AML-193 (cell line): ENCODE measurements at regions not wholly inside any gene's neighbourhood (a gene's known extent, or its start where the extent isn't known, plus 50 kb on each side); places are given as distances from the start of the nearest gene placed in this dataset.

Source experiments
- DNase-seq, 2 experiments: peaks; one replicate each; lab custom pipeline; 2025; lab: John Stamatoyannopoulos, UW

GRCh38 chr5:107216587-107216986 is 454.1 kb downstream of the EFNA5 start:
- no peak for DNase-seq

- no peak for DNase-seq
Measured at GRCh38 chr5:107215611-107216010, 455.1 kb downstream of the EFNA5 start.

DNA sequence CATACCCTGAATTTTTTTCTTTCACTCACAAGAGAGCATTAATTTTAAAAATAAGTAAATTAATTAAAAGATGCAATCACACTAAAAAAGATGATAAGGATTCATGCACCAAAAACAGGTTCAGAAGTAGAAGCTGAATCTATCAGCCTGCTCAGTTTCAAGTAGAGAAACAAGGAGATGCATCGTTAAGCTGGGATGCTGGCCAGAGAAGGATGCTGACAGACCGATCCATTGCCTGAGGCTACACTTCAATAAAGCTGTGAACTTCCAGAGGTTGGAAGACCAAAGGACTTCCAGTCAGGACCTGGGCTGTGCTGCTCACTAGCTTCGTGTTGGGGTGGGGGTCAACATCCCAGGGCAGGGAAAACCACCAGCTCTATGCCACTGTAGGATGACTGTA is 457.7 kb downstream of the EFNA5 start:
- DNase-seq: no peak

- DNase-seq: no peak
Measured at GRCh38 chr5:107211630-107212029, 459.1 kb downstream of the EFNA5 start.

GRCh38 chr5:107208867-107209266 is 461.9 kb downstream of the EFNA5 start:
- no peak for DNase-seq

DNA sequence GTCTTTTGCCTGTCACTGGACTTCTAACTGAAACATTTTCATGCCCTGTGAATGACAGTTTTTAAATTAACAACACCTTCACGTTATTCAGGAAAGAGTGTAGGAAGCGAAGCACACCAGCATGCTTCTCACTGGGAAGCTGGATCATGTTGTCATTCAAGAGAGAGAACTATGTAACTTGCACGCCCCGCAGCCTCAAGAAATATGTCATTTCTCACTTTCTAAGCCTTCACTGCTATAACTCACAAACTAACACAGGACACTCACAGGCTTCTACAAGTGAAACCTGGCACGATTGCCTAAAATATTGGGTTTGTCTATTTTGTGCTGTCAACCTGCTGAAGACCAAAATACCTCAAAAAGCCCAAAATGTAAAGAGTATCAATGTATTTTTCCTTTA is 466.3 kb downstream of the EFNA5 start:
- DNase-seq: no peak

- no peak for DNase-seq
Measured at GRCh38 chr5:107203243-107203642, 467.5 kb downstream of the EFNA5 start.

GRCh38 chr5:107199756-107200155 is 471.0 kb downstream of the EFNA5 start:
- DNase-seq: no peak

DNA sequence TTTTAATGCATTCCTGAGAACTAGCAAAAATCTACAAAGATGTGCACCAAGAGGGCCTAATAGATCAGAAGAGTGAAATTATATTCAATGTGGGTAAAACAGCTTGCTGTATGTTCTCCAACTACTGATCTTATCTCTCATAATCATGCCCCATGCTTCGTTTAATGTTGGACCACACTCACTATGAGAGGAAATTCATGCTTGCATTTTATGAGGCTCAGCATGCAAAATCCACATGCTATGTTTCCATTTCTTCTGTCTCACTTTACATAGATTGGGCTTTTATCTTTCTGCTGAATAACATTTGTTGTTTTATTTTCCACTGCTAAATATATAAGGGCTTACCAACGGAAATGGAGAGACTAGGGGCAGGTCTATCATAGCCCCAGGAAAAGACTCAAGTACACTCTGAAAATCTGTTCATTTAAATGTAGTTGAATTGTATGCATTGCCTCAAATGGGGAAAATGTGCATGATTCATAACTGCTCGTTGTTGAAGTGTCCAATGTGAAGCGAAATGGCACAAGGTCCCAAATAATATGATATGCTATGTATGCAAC is 474.2 kb downstream of the EFNA5 start:
- DNase-seq: no peak

GRCh38 chr5:107195890-107196395 is 474.8 kb downstream of the EFNA5 start:
- DNase-seq: no peak

DNA sequence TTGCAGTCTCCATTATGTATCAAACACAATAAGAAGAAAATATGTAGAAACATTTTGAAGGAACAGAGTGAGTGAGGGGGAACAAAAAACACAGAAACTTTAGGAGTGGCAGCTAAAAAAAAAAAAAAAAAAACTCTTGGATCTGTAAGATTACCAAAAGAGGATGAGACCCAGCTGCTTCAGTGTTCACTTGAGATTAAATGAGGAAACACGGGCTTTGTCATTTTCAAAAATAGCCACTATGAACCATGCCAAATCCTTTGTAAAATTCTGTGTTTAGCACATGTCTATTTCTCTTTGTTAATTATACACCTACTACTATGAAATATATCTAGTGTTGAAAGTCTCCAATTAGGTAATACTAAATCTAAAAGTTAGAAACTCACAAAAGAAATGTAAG is 485.9 kb downstream of the EFNA5 start:
- no peak for DNase-seq

DNA sequence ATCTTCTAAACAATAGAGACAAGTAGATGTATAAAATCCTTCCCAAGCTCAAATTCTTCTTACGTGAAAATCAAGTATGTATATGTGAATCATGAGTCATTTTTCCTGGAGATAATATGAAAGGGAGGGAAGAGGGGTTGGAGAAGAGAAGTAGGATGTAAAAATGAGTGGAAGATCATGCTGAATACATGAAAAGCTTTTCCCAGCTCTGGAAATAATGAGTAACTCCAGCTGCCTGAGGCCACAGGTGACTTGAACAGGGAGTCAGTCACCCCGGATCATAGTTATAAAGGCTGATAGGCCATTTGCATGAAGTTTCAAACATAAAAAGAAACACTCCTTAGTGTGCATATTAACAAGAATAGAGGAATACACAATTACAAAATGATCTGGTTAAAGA is 486.7 kb downstream of the EFNA5 start:
- DNase-seq: no peak

DNA sequence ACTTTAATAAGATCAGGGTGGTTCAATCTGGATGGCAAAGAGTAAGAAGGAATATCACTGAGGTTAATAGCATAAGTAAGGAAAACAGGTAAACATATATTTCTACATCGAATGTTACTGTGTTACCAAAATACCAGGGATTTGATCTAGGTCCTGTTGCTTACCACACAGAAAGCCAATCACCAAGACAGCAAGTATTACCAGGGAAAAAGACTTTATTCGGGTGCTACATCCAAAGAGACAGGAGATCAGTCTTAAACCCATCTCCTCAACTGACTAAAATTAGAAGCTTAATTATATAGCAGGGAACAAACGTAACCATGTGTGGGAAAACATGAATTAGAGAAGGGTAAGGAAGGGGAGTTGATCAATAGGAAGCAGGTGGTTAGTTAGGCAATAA is 500.1 kb downstream of the EFNA5 start:
- DNase-seq: no peak

DNA sequence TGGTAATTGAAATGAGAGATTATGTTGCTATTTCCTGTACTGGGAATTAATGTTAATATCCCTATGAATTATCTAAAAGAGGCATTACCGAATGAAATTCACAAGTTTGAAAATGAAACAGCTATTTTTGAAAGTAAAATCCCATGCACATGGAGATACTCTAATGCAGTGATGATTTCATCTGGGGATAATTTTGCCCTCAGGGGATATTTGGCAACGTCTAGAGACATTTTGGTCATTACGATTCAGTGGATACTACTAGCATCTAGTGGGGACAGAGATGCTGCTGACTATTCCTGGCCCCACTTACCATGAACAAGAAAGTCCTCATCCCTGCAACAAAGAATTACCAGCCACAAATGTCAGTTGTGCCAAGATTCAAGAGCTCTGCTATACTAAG is 500.9 kb downstream of the EFNA5 start:
- no peak for DNase-seq

GRCh38 chr5:107168848-107169752 is 501.6 kb downstream of the EFNA5 start:
- no peak for DNase-seq

- no peak for DNase-seq
Measured at GRCh38 chr5:107168086-107168485, 502.7 kb downstream of the EFNA5 start.

GRCh38 chr5:107165296-107165695 is 505.4 kb downstream of the EFNA5 start:
- DNase-seq: no peak

DNA sequence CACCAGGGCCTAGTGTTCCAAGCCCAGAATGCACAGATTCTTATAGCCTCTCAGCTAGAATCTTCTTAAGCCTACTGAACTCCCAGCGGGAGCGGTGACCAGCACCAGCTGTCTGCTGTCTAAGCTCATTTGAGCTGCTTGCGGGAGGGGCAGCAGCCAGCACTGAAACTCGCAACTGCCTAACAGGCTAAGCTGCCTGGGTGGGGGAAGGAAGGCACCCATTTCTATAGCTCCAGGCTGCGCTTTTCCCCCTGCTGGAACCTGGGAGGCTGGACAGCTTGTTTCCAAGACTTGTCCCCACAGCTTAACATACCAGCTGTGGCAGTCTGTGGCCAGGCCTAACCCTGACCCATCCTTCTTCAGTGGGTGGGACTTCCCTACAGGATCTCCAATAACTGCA is 512.9 kb downstream of the EFNA5 start:
- DNase-seq: no peak

DNA sequence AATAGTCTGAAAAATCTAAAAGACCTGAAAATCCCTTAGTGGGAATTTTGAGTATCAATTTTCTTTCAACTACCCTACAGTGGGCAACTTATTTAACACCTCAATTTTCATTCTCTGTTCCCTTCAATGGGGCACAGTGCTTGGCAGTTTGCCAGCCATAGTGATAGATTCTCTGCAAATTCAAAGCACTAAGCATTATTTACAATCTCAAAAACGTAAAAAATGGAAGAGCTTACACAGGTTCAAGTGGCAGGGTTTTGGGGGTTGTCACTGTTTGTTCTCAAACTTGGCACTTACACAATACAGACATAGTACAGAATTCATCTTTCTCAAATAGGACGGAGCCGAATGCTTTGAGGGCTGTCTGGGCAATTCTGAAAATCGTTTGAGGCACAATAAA is 515.0 kb downstream of the EFNA5 start:
- no peak for DNase-seq

DNA sequence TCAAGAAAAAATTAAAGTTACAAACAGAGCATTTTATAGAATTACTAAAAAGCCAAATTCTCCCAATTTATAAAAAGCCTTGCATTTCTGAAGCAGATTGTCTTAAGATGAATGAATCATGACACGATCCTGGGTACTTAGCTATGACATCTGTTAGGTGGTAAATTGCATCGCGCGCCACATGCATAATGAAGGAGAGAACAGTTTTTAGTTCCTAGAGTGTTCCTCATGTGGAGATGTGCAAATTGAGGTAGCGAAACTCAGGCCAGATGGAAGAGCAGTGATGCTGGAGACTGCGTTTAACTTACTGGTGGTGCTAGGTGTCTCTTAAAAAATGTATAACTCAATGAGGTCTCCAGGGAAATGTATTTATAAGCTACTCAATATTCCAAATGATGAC is 516.1 kb downstream of the EFNA5 start:
- DNase-seq: no peak

DNA sequence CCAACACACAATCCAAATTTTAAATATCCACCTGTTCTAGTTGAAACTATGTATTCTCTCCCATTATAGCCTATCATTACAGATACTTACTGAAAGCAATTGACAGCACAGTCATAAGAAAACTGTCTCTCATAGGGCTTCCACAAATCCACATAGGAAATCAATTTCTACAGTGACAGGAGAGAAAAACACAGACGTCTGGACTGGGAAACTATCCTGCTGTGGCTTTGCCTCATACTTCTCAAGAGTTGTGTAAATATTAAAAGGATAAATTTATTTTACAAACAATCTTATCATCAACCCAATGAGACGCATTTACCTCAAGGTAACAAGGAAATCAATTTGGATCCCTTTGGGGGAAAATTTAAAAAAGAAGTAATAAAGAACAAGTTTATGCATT is 517.5 kb downstream of the EFNA5 start:
- DNase-seq: no peak

DNA sequence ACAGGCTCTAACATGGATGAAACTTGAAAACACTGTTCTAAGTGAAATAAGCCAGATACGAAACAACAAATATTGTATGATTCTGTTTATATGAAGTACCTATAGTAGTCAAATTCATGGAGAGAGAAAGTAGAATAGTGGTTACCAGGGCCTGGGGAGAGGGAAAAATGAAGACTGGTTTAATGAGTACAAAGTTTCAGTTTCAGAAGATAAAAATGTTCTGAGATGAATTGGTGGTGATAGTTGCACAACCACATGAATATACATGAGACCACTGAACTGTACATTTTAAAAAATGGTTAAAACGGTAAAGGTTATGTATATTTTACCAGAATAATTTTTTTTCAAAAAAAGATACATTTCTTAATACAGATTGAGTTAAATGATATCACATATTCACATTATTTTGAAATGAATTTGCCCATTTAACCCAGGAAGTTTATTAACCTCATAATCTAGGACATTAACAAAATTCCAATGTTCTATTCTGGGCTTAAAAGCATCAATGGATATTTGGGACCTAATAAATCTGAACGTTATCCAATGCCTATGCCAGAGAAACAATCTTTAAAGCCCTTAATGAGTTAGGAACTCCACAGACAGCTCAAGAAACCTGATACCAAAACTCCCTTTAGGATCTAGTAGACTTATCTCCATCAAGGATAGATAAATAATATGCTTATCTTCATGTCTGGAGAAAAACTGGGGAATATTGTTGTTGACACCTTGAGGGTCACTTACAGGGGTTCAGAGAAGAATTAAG is 521.3 kb downstream of the EFNA5 start:
- DNase-seq: no peak

DNA sequence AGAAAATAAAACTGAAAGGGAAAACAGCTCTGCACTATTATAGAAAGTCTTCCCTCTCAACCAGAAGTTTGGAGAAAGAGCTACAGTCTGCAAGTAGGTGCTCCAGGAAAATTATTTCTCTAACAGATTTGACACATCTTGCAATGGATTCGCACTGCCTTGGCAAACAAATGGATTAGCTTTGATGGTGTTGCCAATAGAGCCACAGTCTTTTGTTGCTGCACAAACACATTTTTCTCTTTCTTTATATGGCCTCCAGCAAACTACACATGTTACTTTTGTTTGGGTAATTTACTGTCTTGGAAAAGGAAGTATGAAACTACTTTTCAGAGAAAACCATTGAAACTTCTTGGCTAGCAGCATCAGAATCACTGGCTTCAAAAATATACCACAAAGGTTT is 523.1 kb downstream of the EFNA5 start:
- no peak for DNase-seq
